GM18499 (cell line): ENCODE measurements at regions not wholly inside any gene's neighbourhood (a gene's known extent, or its start where the extent isn't known, plus 50 kb on each side); places are given as distances from the start of the nearest gene placed in this dataset.
"Not testable (repeated sequence)": the region's sequence is repeated elsewhere in the genome, so short reads cannot be mapped to it uniquely, and the experiment has no call there.

Experiments
- ATAC-seq: cut with Tn5 transposase; IDR thresholded peaks from one replicate; pipeline ENCODE4 v1.9.1; 2021; ENCODE audit warnings: moderate number of reproducible peaks; ENCODE audit not compliant: insufficient read depth, unreplicated experiment

GRCh38 chrX:121389976-121390714 lies 342.7 kb downstream of the GLUD2 start:
- ATAC-seq, result no peak

GRCh38 chrX:121405826-121406225 lies 358.4 kb downstream of the GLUD2 start:
- no peak for ATAC-seq

- no peak for ATAC-seq
Measured at GRCh38 chrX:121407627-121408026, 360.2 kb downstream of the GLUD2 start.

GRCh38 chrX:121431514-121431913 lies 384.1 kb downstream of the GLUD2 start:
- not testable (repeated sequence) for ATAC-seq

- ATAC-seq, result no peak
Measured at GRCh38 chrX:121433289-121433688, 385.9 kb downstream of the GLUD2 start.

GRCh38 chrX:121437666-121438065 lies 390.3 kb downstream of the GLUD2 start:
- not testable (repeated sequence) for ATAC-seq

- no peak for ATAC-seq
Measured at GRCh38 chrX:121455890-121456289, 408.5 kb downstream of the GLUD2 start.

GRCh38 chrX:121456315-121456714 lies 408.9 kb downstream of the GLUD2 start:
- ATAC-seq, result peak; percentile 78

GRCh38 chrX:121457096-121457495 lies 409.7 kb downstream of the GLUD2 start:
- ATAC-seq, result no peak

GRCh38 chrX:121479406-121479805 lies 432.0 kb downstream of the GLUD2 start:
- ATAC-seq, result no peak

GRCh38 chrX:121496966-121497365 lies 449.6 kb downstream of the GLUD2 start:
- no peak for ATAC-seq

GRCh38 chrX:121504153-121504552 lies 456.7 kb downstream of the GLUD2 start:
- no peak for ATAC-seq

- no peak for ATAC-seq
Measured at GRCh38 chrX:121546317-121546716, 498.9 kb downstream of the GLUD2 start.

- no peak for ATAC-seq
Measured at GRCh38 chrX:121558886-121559285, 511.5 kb downstream of the GLUD2 start.

- no peak for ATAC-seq
Measured at GRCh38 chrX:121562616-121563015, 515.2 kb downstream of the GLUD2 start.

GRCh38 chrX:121569609-121570008 lies 522.2 kb downstream of the GLUD2 start:
- peak; percentile 75 for ATAC-seq

- peak; percentile 49 for ATAC-seq
Measured at GRCh38 chrX:121570072-121570841, 522.8 kb downstream of the GLUD2 start.

GRCh38 chrX:121571333-121571732 lies 523.9 kb downstream of the GLUD2 start:
- ATAC-seq, result no peak

GRCh38 chrX:121574384-121574783 lies 527.0 kb downstream of the GLUD2 start:
- not testable (repeated sequence) for ATAC-seq

GRCh38 chrX:121579016-121579760 lies 531.8 kb downstream of the GLUD2 start:
- no peak for ATAC-seq

GRCh38 chrX:121581885-121582284 lies 534.5 kb downstream of the GLUD2 start:
- ATAC-seq, result no peak
